GM13976 (cell line): ENCODE measurements at regions not wholly inside any gene's neighbourhood (a gene's known extent, or its start where the extent isn't known, plus 50 kb on each side); places are given as distances from the start of the nearest gene placed in this dataset.

ENCODE experiments used
- DNase-seq: peaks from one replicate; pipeline ENCODE4 v3.0.0; 2012; ENCODE audit warnings: low spot score
- CTCF ChIP-seq: IDR thresholded peaks from 2 replicates; pipeline ENCODE4 v1.5.1; 2012; ENCODE audit warnings: borderline replicate concordance, mild to moderate bottlenecking; ENCODE audit not compliant: insufficient read depth; ENCODE audit errors: extremely low read depth, missing control alignments, control extremely low read depth
- in situ Hi-C: fragments of 300-500 bp; cut with MboI; formaldehyde crosslinking; loops from one replicate; pipeline ENCODE4 v1.12.0; 2022; ENCODE audit warnings: low sequenced_read_pairs, mixed read lengths, inconsistent platforms; ENCODE audit not compliant: unreplicated experiment

GRCh38 chr17:73968680-73969079, 234.8 kb upstream of the RPL38 start:
- TF ChIP-seq CTCF: no peak
- DNase-seq: no peak
- in situ Hi-C loops: no loop called here

- no peak for TF ChIP-seq CTCF
- peak; percentile 5 for DNase-seq
- in situ Hi-C loops: no loop called here
These were observed 233.5 kb upstream of the RPL38 start for GRCh38 chr17:73969956-73970355.

- DNase-seq: no peak
- TF ChIP-seq CTCF: no peak
- in situ Hi-C loops: no loop called here
These were observed 232.4 kb upstream of the RPL38 start for GRCh38 chr17:73971127-73971526.

GRCh38 chr17:73972056-73972455, 231.4 kb upstream of the RPL38 start:
- TF ChIP-seq CTCF: no peak
- no peak for DNase-seq
- in situ Hi-C loops: no loop called here

- DNase-seq: no peak
- no peak for TF ChIP-seq CTCF
- in situ Hi-C loops: no loop called here
These were observed 230.6 kb upstream of the RPL38 start for GRCh38 chr17:73972901-73973300.

GRCh38 chr17:73973586-73974409, 229.7 kb upstream of the RPL38 start:
- in situ Hi-C loops: no loop called here
- DNase-seq: peak; percentile 12
- TF ChIP-seq CTCF: no peak

- in situ Hi-C loops: no loop called here
These were observed 228.9 kb upstream of the RPL38 start for GRCh38 chr17:73974536-73974935.

More at GRCh38 chr17:73974536-73974935, 228.9 kb upstream of the RPL38 start:
- DNase-seq: no peak
- TF ChIP-seq CTCF: no peak
